ENCODE measurements at regions not wholly inside any gene's neighbourhood (a gene's known extent, or its start where the extent isn't known, plus 50 kb on each side); places are given as distances from the start of the nearest gene placed in this dataset.
A peak's percentile ranks its signal among the peaks of the same experiment; 100 is the strongest.

GRCh38 chr13:32889986-32890565, 126.1 kb upstream of the KL start:
- no peak for FAIRE-seq

GRCh38 chr13:32893176-32893575, 123.0 kb upstream of the KL start:
- no peaks in the 10 kb centered on the region for H3K27me3 ChIP-seq (ENCODE audit: insufficient read depth, low read length)
- H3K27ac ChIP-seq (ENCODE audit: low read depth, low read length): no peak overlapping the region
- no peak for DNase-seq (ENCODE audit: low read depth)
- no peak overlapping the region for H3K9ac ChIP-seq (ENCODE audit: low read length)
- no peak overlapping the region for H2AFZ ChIP-seq (ENCODE audit: low read depth, low read length)
- H3K4me3 ChIP-seq (ENCODE audit: insufficient read depth, low read depth, low read length): no peak overlapping the region
- no peak overlapping the region for H3K27ac Mint-ChIP-seq (ENCODE audit: unreplicated experiment)
- TF ChIP-seq EZH2 (IDR thresholded peaks at IDR 0.05; ENCODE audit: insufficient read depth, low read length) (no peak), CTCF (IDR thresholded peaks at IDR 0.05; ENCODE audit: insufficient read depth, low read depth, low read length) (no peak)
- peaks cover 3% of the 10 kb centered on the region for H3K27me3 Mint-ChIP-seq (ENCODE audit: low read depth, unreplicated experiment)
- no peaks in the 10 kb centered on the region for H3K9me3 ChIP-seq (ENCODE audit: insufficient read depth, low read depth, low read length)
- H3K4me1 ChIP-seq (ENCODE audit: insufficient read depth, low read length): no peaks in the 10 kb centered on the region
- H3K4me2 ChIP-seq (ENCODE audit: low read length): no peak overlapping the region
- H3K9me3 Mint-ChIP-seq (ENCODE audit: unreplicated experiment): peaks cover 3% of the 10 kb centered on the region
- H3K4me3 Mint-ChIP-seq (ENCODE audit: unreplicated experiment): no peak overlapping the region
- FAIRE-seq: no peak
- H3K36me3 Mint-ChIP-seq (ENCODE audit: low read depth, unreplicated experiment): no peaks in the 10 kb centered on the region
- no peaks in the 10 kb centered on the region for H3K36me3 ChIP-seq (ENCODE audit: insufficient read depth, low read length)
- H4K20me1 ChIP-seq (ENCODE audit: insufficient read depth, low read length): no peaks in the 10 kb centered on the region
- peaks cover 5% of the 10 kb centered on the region for H3K4me1 Mint-ChIP-seq (ENCODE audit: low read depth, unreplicated experiment)
- no peaks in the 10 kb centered on the region for H3K79me2 ChIP-seq (ENCODE audit: insufficient read depth, low read length)

More at GRCh38 chr13:32889986-32890565, 126.1 kb upstream of the KL start:
- Mint-ChIP-seq H3K9me3 (ENCODE audit: unreplicated experiment) (peaks cover 11% of the 10 kb centered on the region), H3K36me3 (ENCODE audit: low read depth, unreplicated experiment) (peaks cover 3% of the 10 kb centered on the region), H3K27me3 (ENCODE audit: low read depth, unreplicated experiment) (peaks cover 3% of the 10 kb centered on the region), H3K4me1 (ENCODE audit: low read depth, unreplicated experiment) (no peaks in the 10 kb centered on the region), H3K27ac (ENCODE audit: unreplicated experiment) (no peak overlapping the region), H3K4me3 (ENCODE audit: unreplicated experiment) (no peak overlapping the region)
- TF ChIP-seq CTCF (IDR thresholded peaks at IDR 0.05; ENCODE audit: insufficient read depth, low read depth, low read length) (no peak), EZH2 (IDR thresholded peaks at IDR 0.05; ENCODE audit: insufficient read depth, low read length) (no peak)
- no peaks in the 10 kb centered on the region for H4K20me1 ChIP-seq (ENCODE audit: insufficient read depth, low read length)
- no peak overlapping the region for H3K9ac ChIP-seq (ENCODE audit: low read length)
- H3K4me2 ChIP-seq (ENCODE audit: low read length): no peak overlapping the region
- no peaks in the 10 kb centered on the region for H3K9me3 ChIP-seq (ENCODE audit: insufficient read depth, low read depth, low read length)
- no peaks in the 10 kb centered on the region for H3K4me1 ChIP-seq (ENCODE audit: insufficient read depth, low read length)
- DNase-seq (ENCODE audit: low read depth): peak; percentile 69
- no peaks in the 10 kb centered on the region for H3K36me3 ChIP-seq (ENCODE audit: insufficient read depth, low read length)
- H2AFZ ChIP-seq (ENCODE audit: low read depth, low read length): no peak overlapping the region
- H3K4me3 ChIP-seq (ENCODE audit: insufficient read depth, low read depth, low read length): no peak overlapping the region
- no peak overlapping the region for H3K27ac ChIP-seq (ENCODE audit: low read depth, low read length)
- H3K79me2 ChIP-seq (ENCODE audit: insufficient read depth, low read length): no peaks in the 10 kb centered on the region
- H3K27me3 ChIP-seq (ENCODE audit: insufficient read depth, low read length): no peaks in the 10 kb centered on the region

GRCh38 chr13:32894589-32895001, 121.6 kb upstream of the KL start:
- Mint-ChIP-seq H3K36me3 (ENCODE audit: low read depth, unreplicated experiment) (no peaks in the 10 kb centered on the region), H3K27ac (ENCODE audit: unreplicated experiment) (no peak overlapping the region), H3K4me3 (ENCODE audit: unreplicated experiment) (no peak overlapping the region), H3K4me1 (ENCODE audit: low read depth, unreplicated experiment) (peaks cover 5% of the 10 kb centered on the region), H3K9me3 (ENCODE audit: unreplicated experiment) (peaks cover 2% of the 10 kb centered on the region), H3K27me3 (ENCODE audit: low read depth, unreplicated experiment) (peaks cover 3% of the 10 kb centered on the region)
- TF ChIP-seq EZH2 (IDR thresholded peaks at IDR 0.05; ENCODE audit: insufficient read depth, low read length) (no peak), CTCF (IDR thresholded peaks at IDR 0.05; ENCODE audit: insufficient read depth, low read depth, low read length) (no peak)
- FAIRE-seq: peak; percentile 45
- Histone ChIP-seq H3K9ac (ENCODE audit: low read length) (no peak overlapping the region), H3K36me3 (ENCODE audit: insufficient read depth, low read length) (no peaks in the 10 kb centered on the region), H3K79me2 (ENCODE audit: insufficient read depth, low read length) (no peaks in the 10 kb centered on the region), H4K20me1 (ENCODE audit: insufficient read depth, low read length) (no peaks in the 10 kb centered on the region), H3K4me2 (ENCODE audit: low read length) (no peak overlapping the region), H3K9me3 (ENCODE audit: insufficient read depth, low read depth, low read length) (no peaks in the 10 kb centered on the region), H3K4me3 (ENCODE audit: insufficient read depth, low read depth, low read length) (no peak overlapping the region), H3K27ac (ENCODE audit: low read depth, low read length) (no peak overlapping the region), H3K27me3 (ENCODE audit: insufficient read depth, low read length) (no peaks in the 10 kb centered on the region), H2AFZ (ENCODE audit: low read depth, low read length) (no peak overlapping the region), H3K4me1 (ENCODE audit: insufficient read depth, low read length) (no peaks in the 10 kb centered on the region)
- DNase-seq (ENCODE audit: low read depth): peak; percentile 88
